H1 (cell line): ENCODE measurements at regions not wholly inside any gene's neighbourhood (a gene's known extent, or its start where the extent isn't known, plus 50 kb on each side); places are given as distances from the start of the nearest gene placed in this dataset.

Source experiments
- CTCF ChIA-PET: fragments of 300-600 bp; sonication (Branson Sonifier 250); formaldehyde crosslinking; loops from one replicate; lab custom pipeline; 2021; ENCODE audit not compliant: partially characterized antibody; lab: Charles Lee
- POLR2A ChIA-PET: fragments of 300-600 bp; sonication (Branson Sonifier 250); formaldehyde crosslinking; loops from one replicate; lab custom pipeline; 2021; ENCODE audit warnings: inconsistent platforms; ENCODE audit not compliant: partially characterized antibody; lab: Charles Lee
- DNase-seq, 2 experiments: peaks; one replicate each; pipeline versions ENCODE4 v3.0.0 to v3.0.0-alpha.2; 2010 to 2022; ENCODE audit warnings: low spot score in 2 of 2, low read depth in 1 of 2, mixed read lengths in 1 of 2
- FAIRE-seq: peaks from 2 replicates; lab custom pipeline; 2011; peaks lifted over from hg19 to GRCh38; lab: Jason Lieb, UNC
- H2AFZ ChIP-seq: 2 replicates; pipeline ENCODE4 v1.8.1; 2012; ENCODE audit warnings: low read length, inconsistent platforms
- H2AK5ac ChIP-seq: 2 replicates; pipeline ENCODE4 v1.6.1; 2013; ENCODE audit warnings: low read depth, low read length
- H2BK120ac ChIP-seq: replicated peaks from 2 replicates; pipeline ENCODE3; 2013; ENCODE audit warnings: low read depth, low read length, inconsistent platforms
- H2BK12ac ChIP-seq: 2 replicates; pipeline ENCODE4 v1.6.1; 2013; ENCODE audit warnings: low read depth, low read length
- H2BK15ac ChIP-seq: 2 replicates; pipeline ENCODE4 v1.6.1; 2013; ENCODE audit warnings: low read length
- H2BK20ac ChIP-seq: 2 replicates; pipeline ENCODE4 v1.6.1; 2013; ENCODE audit warnings: low read length
- H2BK5ac ChIP-seq: 2 replicates; pipeline ENCODE4 v1.6.1; 2013; ENCODE audit warnings: low read depth, low read length
- H3K14ac ChIP-seq: 2 replicates; pipeline ENCODE4 v1.6.1; 2013; ENCODE audit warnings: inconsistent platforms; ENCODE audit not compliant: insufficient read length
- H3K18ac ChIP-seq: 2 replicates; pipeline ENCODE4 v1.6.1; 2013; ENCODE audit warnings: low read length; ENCODE audit errors: extremely low read depth
- H3K23ac ChIP-seq: 2 replicates; pipeline ENCODE4 v1.6.1; 2013; ENCODE audit warnings: inconsistent platforms; ENCODE audit not compliant: insufficient read length
- H3K23me2 ChIP-seq: 2 replicates; pipeline ENCODE4 v1.6.1; 2013; ENCODE audit warnings: low read depth, low read length
- H3K27ac ChIP-seq: 2 replicates; pipeline ENCODE4 v1.6.1; 2011; ENCODE audit warnings: low read depth, low read length, inconsistent platforms
- H3K27me3 ChIP-seq, 4 experiments: replicated peaks in 1 of 4; 1 replicate in 1 of 4; 2 replicates in 3 of 4; pipeline versions ENCODE4 v1.6.1 to v1.8.1; 2011 to 2013; ENCODE audit warnings: low read length in 3 of 4, mild to moderate bottlenecking in 3 of 4, inconsistent platforms in 2 of 4, mixed read lengths in 2 of 4, moderate library complexity in 1 of 4; ENCODE audit not compliant: control insufficient read depth in 3 of 4, insufficient read depth in 3 of 4; ENCODE audit errors: extremely low read depth in 1 of 4
- H3K36me3 ChIP-seq, 4 experiments: 2 replicates each; pipeline versions ENCODE4 v1.6.1 to v1.8.1; 2011 to 2013; ENCODE audit warnings: mild to moderate bottlenecking in 4 of 4, low read length in 3 of 4, moderate library complexity in 2 of 4, control low read depth in 1 of 4, inconsistent platforms in 1 of 4; ENCODE audit not compliant: insufficient read depth in 4 of 4, control insufficient read depth in 2 of 4
- H3K4ac ChIP-seq: replicated peaks from 2 replicates; pipeline ENCODE3; 2013; ENCODE audit warnings: low read length, low read depth, mixed read lengths, inconsistent platforms; ENCODE audit not compliant: insufficient read length
- H3K4me1 ChIP-seq, 4 experiments: replicated peaks in 1 of 4; 1 replicate in 1 of 4; 2 replicates in 3 of 4; pipeline versions ENCODE4 v1.6.1 to v1.8.1; 2011 to 2013; ENCODE audit warnings: low read length in 3 of 4, inconsistent platforms in 2 of 4, mixed read lengths in 1 of 4; ENCODE audit not compliant: insufficient read depth in 4 of 4, control insufficient read depth in 3 of 4
- H3K4me2 ChIP-seq, 2 experiments: 2 replicates each; pipeline versions ENCODE4 v1.6.1 to v1.8.1; 2011 to 2013; ENCODE audit warnings: low read depth in 2 of 2, low read length in 2 of 2, control low read depth in 1 of 2, inconsistent platforms in 1 of 2, mild to moderate bottlenecking in 1 of 2; ENCODE audit not compliant: insufficient read depth in 1 of 2
- H3K4me3 ChIP-seq, 4 experiments: fragments of 200-600, 300-600 bp in 1 of 4; sonication (generic), shearing (Covaris generic), sonication (Bioruptor Twin) in 1 of 4; 2 replicates each; pipeline versions ENCODE4 v1.5.1 to v1.8.1; 2011 to 2016; ENCODE audit warnings: low read length in 4 of 4, low read depth in 3 of 4, control low read depth in 2 of 4, inconsistent platforms in 2 of 4, mild to moderate bottlenecking in 2 of 4, mixed read lengths in 1 of 4, moderate library complexity in 1 of 4; ENCODE audit not compliant: insufficient read depth in 2 of 4; ENCODE audit errors: extremely low read depth in 1 of 4
- H3K56ac ChIP-seq: replicated peaks from 2 replicates; pipeline ENCODE3; 2013; ENCODE audit warnings: low read depth, mild to moderate bottlenecking, mixed read lengths, low read length, inconsistent platforms; ENCODE audit not compliant: insufficient read length
- H3K79me1 ChIP-seq: 2 replicates; pipeline ENCODE4 v1.6.1; 2013; ENCODE audit warnings: low read depth, low read length, control low read depth
- H3K79me2 ChIP-seq, 2 experiments: 2 replicates each; pipeline versions ENCODE4 v1.6.1 to v1.8.1; 2012 to 2013; ENCODE audit warnings: low read length in 2 of 2, mild to moderate bottlenecking in 2 of 2, inconsistent platforms in 1 of 2; ENCODE audit not compliant: insufficient read depth in 2 of 2, control insufficient read depth in 1 of 2
- H3K9ac ChIP-seq, 4 experiments: replicated peaks in 1 of 4; 1 replicate in 1 of 4; 2 replicates in 3 of 4; pipeline versions ENCODE4 v1.6.1 to v1.8.1; 2011 to 2013; ENCODE audit warnings: low read depth in 3 of 4, low read length in 3 of 4, control low read depth in 2 of 4, mild to moderate bottlenecking in 2 of 4, moderate library complexity in 2 of 4, inconsistent platforms in 1 of 4; ENCODE audit errors: extremely low read depth in 1 of 4
- H3K9me3 ChIP-seq, 2 experiments: 2 replicates each; pipeline versions ENCODE4 v1.6.1 to v1.8.1; 2012 to 2013; ENCODE audit warnings: mild to moderate bottlenecking in 2 of 2, moderate library complexity in 2 of 2, control low read depth in 1 of 2, inconsistent platforms in 1 of 2, low read depth in 1 of 2, low read length in 1 of 2, mixed read lengths in 1 of 2; ENCODE audit not compliant: insufficient read depth in 2 of 2
- H4K20me1 ChIP-seq, 2 experiments: replicated peaks in 1 of 2; 2 replicates each; pipeline versions ENCODE3 to v1.8.1; 2011 to 2013; ENCODE audit warnings: inconsistent platforms in 2 of 2, low read length in 2 of 2, mild to moderate bottlenecking in 1 of 2; ENCODE audit not compliant: insufficient read depth in 2 of 2, control insufficient read depth in 1 of 2
- H4K5ac ChIP-seq: 2 replicates; pipeline ENCODE4 v1.6.1; 2013; ENCODE audit warnings: low read length, low read depth, mixed read lengths, inconsistent platforms; ENCODE audit not compliant: insufficient read length
- H4K8ac ChIP-seq: 2 replicates; pipeline ENCODE4 v1.8.0; 2013; ENCODE audit warnings: mild to moderate bottlenecking, moderate library complexity, low read length, inconsistent platforms; ENCODE audit not compliant: insufficient read depth; ENCODE audit errors: extremely low read depth
- H4K91ac ChIP-seq: replicated peaks from 2 replicates; pipeline ENCODE3; 2013; ENCODE audit warnings: low read length, mixed read lengths, inconsistent platforms; ENCODE audit not compliant: insufficient read length
- ATF3 ChIP-seq: IDR thresholded peaks from 2 replicates; pipeline ENCODE4 v1.6.1; 2011; ENCODE audit warnings: low read depth, mild to moderate bottlenecking, low read length; ENCODE audit not compliant: insufficient read depth
- E2F6 ChIP-seq: IDR thresholded peaks from 2 replicates; pipeline ENCODE4 v1.6.1; 2012; ENCODE audit warnings: inconsistent platforms
- GABPA ChIP-seq: IDR thresholded peaks from 2 replicates; pipeline ENCODE4 v1.6.1; 2011; ENCODE audit warnings: mild to moderate bottlenecking, low read length, moderate library complexity, borderline replicate concordance; ENCODE audit not compliant: insufficient read depth
- HDAC6 ChIP-seq: IDR thresholded peaks from one replicate; pipeline ENCODE4 v1.7.1; 2012; ENCODE audit warnings: low read depth, mild to moderate bottlenecking, inconsistent platforms, low read length, moderate library complexity
- RBBP5 ChIP-seq: IDR thresholded peaks from 2 replicates; pipeline ENCODE4 v1.7.1; 2012; ENCODE audit warnings: low read depth, mild to moderate bottlenecking, inconsistent platforms, low read length, moderate library complexity, borderline replicate concordance
- RFX5 ChIP-seq: IDR thresholded peaks from 2 replicates; pipeline ENCODE4 v1.6.1; 2011; ENCODE audit warnings: low read depth, low read length, improper control_type of control experiment, borderline replicate concordance
- WGBS, 2 experiments: shearing (Covaris generic) in 1 of 2; methylation state at CpG; one replicate each; pipeline versions ENCODE4 v1.1.6 to v1.1.7; 2013 to 2015; ENCODE audit warnings: low lambda C conversion rate in 2 of 2, mixed read lengths in 2 of 2, inconsistent platforms in 1 of 2, low coverage in 1 of 2, missing lambda C conversion rate in 1 of 2; ENCODE audit not compliant: insufficient replicate concordance in 2 of 2, insufficient coverage in 1 of 2, insufficient read length in 1 of 2; ENCODE audit errors: extremely low coverage in 1 of 2, missing lambda C conversion rate in 1 of 2; 5-methylcytosine and 5-hydroxymethylcytosine counted together

GRCh38 chr13:40479196-40479845 lies 187.1 kb downstream of the FOXO1 start:
- no peaks in the 10 kb centered on the region for H3K9me3 ChIP-seq
- H2BK20ac ChIP-seq = no peak overlapping the region
- no peak overlapping the region for H3K56ac ChIP-seq
- no peaks in the 10 kb centered on the region; the same call in 1 of the 2 replicates for H3K23me2 ChIP-seq
- no peaks in the 10 kb centered on the region for H3K79me2 ChIP-seq
- peaks cover 0 to 1% (median 0%) of the 10 kb centered on the region in 4 experiments; a peak in 1 of 7 replicates for H3K27me3 ChIP-seq
- no peaks in the 10 kb centered on the region for H4K20me1 ChIP-seq
- FAIRE-seq (no peak), DNase-seq (no peak)
- no peak overlapping the region for H3K23ac ChIP-seq
- H3K27ac ChIP-seq = no peak overlapping the region
- POLR2A ChIA-PET = no interaction called here
- no peak overlapping the region for H3K4me3 ChIP-seq
- H3K4ac ChIP-seq = no peak overlapping the region
- no peak overlapping the region for H4K8ac ChIP-seq
- H2AFZ ChIP-seq = no peak overlapping the region
- no peak overlapping the region for H4K5ac ChIP-seq
- H3K9ac ChIP-seq = no peak overlapping the region
- H2BK120ac ChIP-seq = no peak overlapping the region
- TF ChIP-seq E2F6 = no peak
- TF ChIP-seq ATF3 = no peak
- TF ChIP-seq RBBP5 = no peak
- TF ChIP-seq GABPA = no peak
- no peak for TF ChIP-seq HDAC6
- TF ChIP-seq RFX5 = no peak
- no peak overlapping the region for H3K4me2 ChIP-seq
- H4K91ac ChIP-seq = no peak overlapping the region
- H2BK12ac ChIP-seq = 0 out of 2 replicates have a peak overlapping the region, but pooled peaks have one; percentile 2
- H2AK5ac ChIP-seq = no peak overlapping the region
- H3K18ac ChIP-seq = no peak overlapping the region
- WGBS, 2 experiments = 84% methylated on average over 28 of the region's 28 CpGs; no CpG with 5 or more reads in 1 of the 2 experiments
- H2BK15ac ChIP-seq = no peak overlapping the region
- H3K36me3 ChIP-seq = no peaks in the 10 kb centered on the region
- H3K79me1 ChIP-seq = no peaks in the 10 kb centered on the region
- H3K4me1 ChIP-seq = peaks cover 0 to 12% (median 5%) of the 10 kb centered on the region in 4 experiments; a peak in 5 of 7 replicates
- no peak overlapping the region for H3K14ac ChIP-seq
- CTCF ChIA-PET = no interaction called here
- H2BK5ac ChIP-seq = no peak overlapping the region; the same call in 1 of the 2 replicates
